NCI-H2196 treated with DMSO at 0.1 percent for 48 hours (cell line): ENCODE measurements at regions not wholly inside any gene's neighbourhood (a gene's known extent, or its start where the extent isn't known, plus 50 kb on each side); places are given as distances from the start of the nearest gene placed in this dataset.

ENCODE experiments used
- DNase-seq: peaks from one replicate; lab custom pipeline; 2025; ENCODE audit not compliant: unreplicated experiment; lab: John Stamatoyannopoulos, UW

DNA sequence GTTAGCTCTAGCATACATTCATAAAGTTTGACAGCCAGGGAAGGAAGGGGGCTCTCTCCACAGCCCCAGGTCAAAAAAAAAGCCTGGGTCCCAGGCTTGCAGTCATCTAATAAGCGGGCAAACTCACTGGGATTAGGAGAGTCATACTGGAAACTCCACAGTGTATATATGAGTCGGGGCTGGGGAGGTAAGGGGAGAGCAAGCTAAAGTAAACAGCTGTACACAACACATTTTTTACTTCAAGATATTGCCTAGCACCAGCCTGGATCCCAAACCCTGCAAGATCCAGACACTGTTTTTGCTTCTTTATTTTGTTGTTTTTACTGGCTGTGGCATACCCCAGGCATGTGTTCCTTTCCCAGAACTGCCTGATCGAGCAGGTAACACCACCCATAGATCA is 291.3 kb upstream of the TANK start:
- DNase-seq = no peak

DNA sequence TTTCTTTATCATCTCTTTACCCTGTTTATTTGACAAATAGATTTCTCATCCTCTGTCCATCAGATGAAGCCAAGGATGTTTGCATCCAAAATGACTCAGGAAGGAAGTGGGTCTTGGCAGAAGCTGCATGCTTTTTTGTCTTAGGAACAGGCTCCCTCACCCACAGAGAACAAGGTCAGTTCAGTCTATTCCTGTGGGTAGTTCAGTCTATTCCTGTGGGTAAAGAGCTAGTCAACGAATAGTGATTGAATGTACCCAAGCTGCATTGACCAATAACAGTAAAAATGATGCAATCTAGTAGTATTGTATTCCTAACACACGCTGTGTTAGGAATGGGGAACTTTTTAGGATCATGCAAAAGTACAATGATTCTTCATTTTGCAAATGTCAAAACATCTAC is 290.8 kb upstream of the TANK start:
- no peak for DNase-seq

DNA sequence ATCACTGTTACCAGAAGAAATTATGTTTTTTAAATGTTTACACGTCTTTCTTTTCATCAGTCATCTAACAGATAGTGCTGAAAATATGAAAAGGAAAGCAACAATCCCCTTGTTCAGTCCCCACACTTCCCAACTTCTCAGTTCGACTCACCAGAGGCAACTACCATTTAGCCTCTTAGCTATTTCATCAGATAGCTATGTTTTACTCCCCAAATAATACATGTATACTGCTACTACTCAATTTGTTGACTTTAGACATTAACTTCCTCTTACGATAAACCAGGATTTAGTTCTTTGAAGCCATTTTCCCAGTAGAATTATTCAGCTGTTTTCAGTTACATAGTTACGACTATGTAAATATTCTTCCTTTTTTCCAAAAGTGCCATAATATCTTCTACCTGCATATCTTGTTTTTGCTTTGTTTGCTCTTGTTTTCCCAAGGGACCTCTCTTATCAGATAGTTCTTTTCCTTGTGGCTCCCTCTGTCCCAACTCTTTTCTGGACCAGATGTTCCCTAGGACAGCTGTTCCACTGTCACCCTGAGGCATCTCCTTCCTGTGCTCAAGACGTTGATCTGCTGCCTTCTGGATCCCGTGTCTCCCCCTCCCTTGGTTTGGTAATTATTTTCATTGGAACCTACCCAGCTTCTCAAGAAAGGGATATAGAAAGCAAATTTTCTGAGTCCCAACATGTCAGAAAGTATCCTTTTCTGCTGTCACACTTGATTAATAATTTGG is 289.3 kb upstream of the TANK start:
- no peak for DNase-seq

DNA sequence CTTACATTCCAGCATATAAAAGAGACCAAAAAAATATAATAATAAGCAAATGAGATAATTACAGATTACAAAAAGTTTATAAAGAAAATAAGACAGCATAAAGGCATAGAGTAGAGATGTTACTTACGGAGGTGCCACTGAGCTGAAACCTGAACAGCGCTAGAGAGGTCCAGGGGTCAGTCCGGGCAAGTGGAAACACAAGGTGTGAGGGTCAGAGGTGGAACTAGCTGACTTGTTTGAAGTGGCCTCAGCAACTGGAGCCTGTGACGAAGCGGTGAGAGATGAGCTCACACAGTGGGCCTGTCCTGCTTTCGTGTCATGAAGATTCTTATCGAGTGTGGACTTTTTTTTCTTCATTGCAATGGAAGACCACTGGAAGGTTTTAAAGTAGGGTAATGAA is 288.3 kb upstream of the TANK start:
- no peak for DNase-seq

DNA sequence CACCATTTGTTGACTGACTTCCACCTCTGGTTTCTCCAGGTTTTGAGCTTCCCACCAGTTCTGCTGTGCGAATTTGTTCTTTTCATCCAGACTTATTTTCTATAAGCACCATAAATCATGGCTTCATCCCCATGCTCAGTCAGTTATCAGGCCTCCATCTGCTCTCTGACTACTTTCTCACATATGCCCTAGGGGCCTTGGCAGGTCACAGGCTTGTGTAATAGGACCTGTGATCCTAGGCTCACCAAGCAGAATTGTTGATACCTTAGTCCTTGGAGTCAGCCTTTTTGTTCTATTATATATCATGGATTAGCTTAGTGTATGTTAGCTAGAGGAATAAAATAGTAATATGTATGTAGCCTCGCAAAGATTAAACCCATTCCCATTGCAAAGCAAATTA is 284.2 kb upstream of the TANK start:
- DNase-seq = no peak

DNA sequence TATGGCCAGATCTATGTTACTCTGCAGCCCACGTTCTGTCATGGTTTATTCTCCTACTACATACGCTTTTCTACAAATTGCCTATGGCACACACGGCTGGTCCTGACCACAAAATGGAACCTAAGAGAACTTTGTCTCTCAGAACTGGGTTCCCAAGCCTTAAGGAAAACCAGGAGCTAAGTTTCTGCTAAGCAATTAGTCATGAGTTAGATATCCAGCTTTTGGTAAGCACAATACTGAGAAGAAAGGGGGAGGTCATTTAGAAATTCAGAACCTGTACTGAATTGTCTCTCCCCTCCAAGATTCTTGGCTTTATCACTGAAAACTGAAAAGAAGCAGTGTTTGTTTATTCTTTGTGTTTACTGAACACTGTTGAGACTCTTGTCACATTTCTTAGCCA is 283.5 kb upstream of the TANK start:
- no peak for DNase-seq

DNA sequence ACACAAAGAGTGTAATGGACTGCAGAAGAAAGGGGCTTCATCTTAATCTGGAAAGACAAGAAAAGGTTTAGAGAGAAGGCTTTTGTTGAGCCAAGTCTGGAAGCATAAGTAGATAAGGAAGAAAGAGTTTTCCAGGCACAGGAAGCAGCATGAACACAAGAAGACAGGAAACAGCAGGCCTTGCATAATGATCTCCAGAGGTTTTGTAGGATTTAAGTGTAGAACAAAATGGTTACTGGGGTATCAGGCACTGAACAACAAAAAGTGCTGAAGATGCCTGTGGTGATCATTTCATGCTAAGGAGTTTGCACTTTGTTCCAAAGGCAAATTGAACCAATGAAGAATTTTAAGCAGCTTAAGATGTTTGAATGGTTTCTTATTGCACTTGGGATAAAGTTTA is 281.6 kb upstream of the TANK start:
- no peak for DNase-seq

DNA sequence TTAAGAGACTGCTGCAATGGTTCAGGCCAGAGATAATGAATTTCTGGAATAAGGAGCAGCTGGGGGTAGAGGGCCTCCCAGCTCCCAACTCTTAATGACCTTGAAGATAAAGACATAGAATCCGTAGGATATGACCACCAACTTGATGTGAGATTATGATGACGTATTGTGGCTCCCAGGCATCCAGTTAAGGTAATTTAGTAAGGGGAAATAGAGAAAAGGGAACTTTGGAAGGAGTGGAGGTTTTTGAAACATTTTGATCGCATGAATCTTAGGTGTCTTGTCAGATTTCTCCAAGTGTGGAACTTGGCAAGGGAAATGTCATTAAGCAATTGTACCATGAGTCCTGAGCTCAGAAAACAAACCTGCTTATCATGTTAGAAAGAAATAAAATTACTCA is 277.3 kb upstream of the TANK start:
- no peak for DNase-seq

DNA sequence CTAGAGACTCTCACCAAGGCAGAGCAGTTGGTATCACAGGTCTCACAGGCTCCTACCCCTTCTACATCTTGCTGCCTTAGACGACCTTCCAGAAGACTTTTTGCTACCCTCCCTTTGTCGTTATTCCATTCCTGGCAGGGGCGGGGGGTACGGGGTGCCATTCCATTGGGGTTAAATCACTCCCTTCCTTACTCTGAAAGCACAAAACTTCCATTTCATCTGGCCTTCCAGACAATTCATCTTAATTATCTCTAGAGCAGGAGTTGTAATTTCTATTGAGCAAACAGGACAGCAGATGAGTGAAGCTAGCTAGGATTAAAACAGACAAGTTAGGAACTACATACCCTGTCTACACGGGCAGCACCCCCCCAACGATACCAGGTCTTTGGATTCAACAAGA is 276.2 kb upstream of the TANK start:
- no peak for DNase-seq

DNA sequence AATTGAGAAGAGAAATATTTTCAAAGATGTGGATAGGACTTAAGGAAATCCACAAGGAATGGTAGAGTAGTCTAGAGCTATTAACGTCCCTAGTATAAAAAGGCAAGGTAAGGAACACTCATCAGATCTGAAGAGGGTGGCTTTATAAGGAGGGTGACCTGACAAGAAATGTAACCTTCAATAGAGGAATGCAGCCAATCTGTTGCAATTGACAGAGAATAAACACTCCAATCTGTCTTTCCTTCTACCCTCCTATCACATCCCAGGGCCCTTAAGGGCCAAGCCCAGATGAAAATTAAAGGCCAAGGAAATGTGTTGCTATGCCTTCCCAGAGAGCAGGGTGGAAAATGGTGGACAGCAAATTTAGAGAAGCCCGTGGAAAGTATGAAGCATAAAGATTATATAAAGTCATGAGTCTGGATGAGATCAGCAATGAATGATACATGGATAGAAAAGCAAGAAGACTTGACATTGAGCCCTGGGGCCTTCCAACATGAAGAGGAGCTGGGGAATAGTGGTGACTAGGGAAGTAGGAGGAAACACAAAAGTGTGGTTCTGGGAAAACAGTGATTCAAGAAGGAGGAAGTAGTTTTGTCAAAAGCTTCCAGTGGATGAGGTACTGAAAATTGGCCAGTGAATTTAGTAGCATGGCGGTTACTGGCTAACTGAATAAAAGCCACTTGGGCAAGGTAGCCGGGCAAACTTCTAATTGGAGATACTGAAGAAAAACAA is 270.6 kb upstream of the TANK start:
- DNase-seq = no peak

DNA sequence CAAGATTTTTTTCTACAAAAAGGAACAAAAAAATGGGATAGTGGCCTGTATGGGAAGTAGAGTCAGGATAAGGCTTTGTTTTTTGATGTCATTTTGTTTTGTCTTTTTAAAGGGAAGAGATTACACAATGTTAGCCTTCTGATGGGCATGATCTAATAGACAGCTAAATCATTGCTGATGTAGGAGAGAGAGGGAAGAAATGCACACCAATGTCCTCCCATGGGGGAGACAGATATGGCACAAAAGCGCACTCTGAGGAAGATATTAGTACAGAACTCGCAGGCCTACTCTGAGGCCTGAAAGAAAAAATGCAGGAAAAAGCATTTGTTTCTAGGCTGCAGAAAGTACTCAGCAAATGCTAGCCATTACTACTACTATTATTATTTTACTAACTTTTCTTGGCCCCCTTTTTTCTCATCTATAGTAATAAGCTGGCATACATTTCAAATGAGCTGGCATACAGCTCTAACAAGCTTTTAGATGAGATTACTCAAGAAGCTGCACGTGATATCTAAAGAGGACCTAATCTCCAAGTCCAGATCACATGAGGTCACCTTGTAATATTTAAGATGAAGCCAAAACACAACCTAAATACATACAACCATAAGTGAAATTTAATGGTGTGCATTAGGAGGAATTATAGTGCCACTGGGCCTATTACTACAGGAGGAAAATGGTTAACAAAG is 269.4 kb upstream of the TANK start:
- DNase-seq = no peak

DNA sequence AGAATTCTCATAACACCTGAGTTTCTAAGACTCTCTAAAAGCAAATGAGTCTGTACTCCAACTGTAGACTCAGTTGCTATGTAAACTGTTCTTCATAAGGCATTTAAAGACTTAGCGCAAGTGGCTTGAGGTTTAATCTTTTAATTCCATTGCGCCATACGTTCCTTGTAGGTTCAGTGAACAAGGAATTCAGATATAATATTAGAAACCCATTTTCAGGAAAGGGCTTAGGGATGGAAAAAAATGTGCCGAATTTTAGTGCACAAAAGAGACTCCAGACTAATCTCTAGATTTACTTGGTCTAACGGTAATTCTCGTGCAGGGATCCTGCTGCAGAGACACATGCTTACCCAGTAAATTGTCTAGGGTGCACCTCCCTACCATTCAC is 268.9 kb upstream of the TANK start:
- no peak for DNase-seq

DNA sequence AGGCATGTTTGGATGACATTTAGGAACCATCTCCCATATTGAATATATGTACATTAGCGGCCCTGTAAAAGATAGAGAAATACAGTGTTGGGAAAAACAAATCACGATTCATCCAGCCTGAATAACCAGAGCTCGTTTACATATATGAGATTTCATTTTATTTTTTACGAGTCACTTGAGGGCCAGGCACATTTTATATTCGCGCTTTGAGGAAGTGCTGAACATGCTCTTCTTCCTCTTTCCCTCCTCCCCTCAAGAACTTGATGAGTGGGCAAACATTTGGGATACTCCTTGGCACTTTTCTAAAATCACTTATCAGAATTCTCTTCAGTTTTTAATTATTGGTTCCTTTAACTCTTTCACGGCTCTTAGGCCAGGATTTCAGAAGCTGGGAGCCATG is 268.0 kb upstream of the TANK start:
- no peak for DNase-seq

DNA sequence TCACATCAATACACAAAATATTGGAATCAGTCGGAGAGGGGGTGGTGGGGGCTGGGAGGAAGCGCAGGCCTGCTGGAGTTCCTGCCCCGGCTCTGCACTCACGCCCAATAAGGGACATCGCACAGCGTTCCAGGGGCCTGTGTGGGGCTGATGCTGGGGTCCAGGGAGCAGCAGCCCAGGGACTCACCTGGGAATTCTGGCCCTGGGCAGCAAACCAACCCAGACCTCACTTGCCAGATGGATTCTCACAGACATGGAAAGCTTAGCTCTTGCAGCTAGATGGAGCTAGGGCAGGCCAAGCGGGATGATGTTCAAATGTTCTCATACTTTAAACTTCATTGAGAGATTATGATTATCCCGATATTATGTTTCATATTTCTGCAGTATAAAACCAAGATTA is 266.6 kb upstream of the TANK start:
- DNase-seq = no peak

DNA sequence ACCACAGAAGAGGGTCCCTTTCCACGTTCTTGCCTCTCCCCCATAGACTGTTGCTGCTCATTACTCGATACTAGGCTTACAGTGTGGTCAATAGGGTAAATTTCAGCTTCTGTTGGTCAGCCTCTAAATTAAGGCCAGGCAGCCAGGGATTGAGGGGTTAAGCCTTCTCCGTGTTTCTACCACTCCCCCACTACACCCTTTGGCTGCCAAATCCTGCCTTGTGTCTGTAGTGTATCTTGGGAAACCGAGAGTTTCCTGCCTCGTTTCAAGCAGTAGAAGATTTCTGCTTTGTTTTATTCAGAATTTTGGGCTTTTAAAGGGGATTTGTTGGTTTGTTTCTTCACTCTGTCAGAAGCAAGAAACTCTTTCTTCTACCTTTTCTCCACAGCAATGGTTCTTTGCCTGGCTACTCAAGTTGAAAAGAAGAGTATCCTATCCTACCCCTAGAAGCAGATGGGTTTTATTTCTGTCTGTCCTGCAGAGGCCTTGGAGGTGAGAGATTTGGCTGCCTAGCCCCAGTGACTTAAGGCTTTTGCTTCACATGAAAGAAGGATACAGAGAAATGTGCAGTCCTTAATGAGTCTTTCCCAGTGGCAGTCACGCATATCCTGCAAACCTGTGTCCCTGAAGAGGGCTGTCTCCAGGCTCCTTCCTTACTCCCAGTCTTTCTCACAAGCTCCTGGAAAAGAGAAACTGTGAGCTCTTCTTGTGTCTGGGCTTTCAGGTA is 261.5 kb upstream of the TANK start:
- DNase-seq = no peak

DNA sequence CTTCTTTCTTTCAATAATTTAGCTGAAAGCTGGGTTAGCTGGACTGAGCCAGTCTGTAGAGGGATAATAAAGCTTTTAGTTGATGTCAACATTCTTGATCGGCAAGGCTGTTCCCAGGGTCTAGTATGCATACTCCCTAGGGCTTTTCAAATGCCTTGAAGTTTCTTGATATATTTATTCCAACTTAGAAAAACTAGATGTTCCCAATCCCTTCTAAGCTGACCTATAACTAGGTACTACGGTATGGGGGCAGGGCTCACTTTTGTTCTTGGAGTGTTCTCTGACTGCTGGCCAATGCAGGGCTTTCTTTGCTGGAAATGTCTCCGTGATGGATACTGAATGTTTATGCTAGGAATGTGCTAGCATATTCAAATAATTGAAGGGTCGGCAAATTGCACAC is 258.6 kb upstream of the TANK start:
- no peak for DNase-seq

DNA sequence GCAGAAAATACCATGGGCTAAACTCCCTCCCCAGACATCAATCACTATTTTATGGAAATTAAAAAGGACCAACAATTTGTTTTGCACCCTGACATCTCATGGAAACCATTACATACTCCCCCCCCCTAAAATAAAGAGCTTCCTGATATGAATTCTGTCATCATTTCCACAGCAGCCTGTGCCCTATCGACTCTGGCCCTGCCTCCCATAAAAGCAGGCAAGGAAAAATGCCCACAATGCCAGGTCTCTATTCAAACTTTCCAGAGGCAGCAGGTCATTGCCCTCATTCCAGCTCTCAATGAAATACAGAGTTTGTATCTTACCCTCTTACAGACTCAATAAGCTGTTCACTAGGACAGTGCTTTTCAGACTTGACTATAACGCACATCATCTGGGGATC is 254.4 kb upstream of the TANK start:
- DNase-seq = no peak

DNA sequence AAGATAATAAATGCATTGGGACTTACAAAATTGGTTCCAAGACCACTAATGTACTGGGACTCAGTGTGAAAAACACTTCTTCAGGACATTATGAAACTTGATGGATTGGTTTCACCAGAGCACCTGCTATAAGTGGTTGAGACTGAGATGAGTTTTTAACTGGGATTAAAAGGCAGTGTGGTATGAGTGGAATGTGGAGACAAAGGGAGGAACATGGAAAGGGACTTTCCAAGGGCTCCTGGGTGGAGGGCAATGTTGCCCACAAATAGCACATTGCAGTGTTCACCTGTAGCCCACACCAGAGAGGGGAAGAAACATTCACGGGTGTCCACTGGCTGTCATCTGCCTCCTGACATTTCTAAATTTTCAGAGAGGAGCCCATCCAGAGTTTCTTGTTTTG is 253.3 kb upstream of the TANK start:
- no peak for DNase-seq

DNA sequence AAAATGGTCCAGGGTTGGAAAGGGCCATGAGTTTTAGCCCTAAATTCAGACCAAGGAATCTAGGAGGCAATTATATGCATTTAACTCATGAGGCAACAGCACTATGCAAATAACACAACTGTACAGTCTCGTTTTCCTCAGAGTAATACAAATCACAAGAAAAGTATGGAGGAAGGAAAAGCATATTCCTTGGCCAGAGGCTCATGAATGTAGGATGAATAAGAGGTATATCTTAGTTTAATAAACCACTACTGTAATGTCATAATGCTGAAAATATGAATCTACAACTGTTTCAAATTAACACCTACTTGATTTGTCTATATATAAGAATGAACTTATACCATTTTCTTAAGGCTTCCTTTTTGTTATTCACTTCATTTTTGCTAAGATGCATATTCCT is 252.5 kb upstream of the TANK start:
- no peak for DNase-seq

DNA sequence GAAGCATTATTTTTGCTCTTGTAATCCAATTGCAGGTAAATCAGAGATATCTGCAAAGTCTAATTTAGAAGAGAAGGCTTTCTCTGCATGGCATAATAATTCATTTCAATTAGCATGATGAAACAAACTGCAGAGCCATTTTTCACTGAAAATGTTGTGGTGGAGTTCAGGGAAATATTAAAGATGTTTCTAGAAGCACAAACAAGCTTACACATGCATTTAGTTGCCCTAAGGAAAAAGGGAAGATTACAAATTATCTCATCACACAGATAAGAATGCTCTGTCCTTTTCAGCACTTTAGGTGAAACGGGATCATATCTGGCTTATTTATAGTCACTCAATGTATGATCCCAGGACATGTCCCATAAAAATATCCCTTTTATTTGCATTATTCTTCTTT is 252.1 kb upstream of the TANK start:
- no peak for DNase-seq

DNA sequence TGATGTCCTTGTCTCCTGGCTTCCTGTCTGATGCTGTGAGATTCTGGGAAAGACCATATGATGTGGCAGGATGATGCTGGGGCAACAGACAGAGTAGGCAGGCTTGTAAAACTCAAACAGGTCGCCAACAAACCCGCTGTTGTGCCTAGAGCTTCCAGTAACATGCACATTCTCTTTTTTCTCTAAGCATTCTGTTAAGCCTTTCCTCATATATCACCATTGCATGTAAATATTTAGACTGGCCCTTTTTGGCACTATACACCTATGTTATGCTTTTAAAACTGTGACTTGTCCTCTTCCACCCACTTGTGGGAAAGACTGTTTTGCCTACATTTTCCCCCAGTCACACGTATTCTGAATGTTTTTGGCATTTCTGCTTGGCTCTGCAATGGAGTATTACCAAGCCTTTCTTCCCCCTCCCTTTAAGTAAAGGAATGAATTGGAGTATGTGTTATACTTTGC is 250.4 kb upstream of the TANK start:
- DNase-seq = no peak

DNA sequence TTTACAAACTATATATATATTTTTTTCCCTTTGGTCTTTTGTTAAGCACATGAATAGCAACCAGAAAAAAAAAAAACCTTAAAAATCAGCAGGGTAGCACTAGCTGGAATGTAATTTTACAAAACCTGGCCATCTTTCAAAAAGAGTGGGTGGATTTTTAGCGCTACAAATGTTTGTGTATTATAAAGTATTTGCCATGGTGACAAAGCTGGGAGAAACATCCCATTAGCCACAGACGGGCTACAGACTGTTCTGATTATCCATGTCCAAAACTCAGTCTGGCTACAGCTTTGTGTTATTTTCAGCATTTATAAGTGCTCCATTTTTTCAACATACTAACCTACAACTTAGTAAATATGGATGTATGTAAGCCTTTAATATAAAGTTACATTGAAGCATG is 249.5 kb upstream of the TANK start:
- DNase-seq = no peak
